Fibroblast of the aortic adventitia (primary cell): ENCODE measurements at regions not wholly inside any gene's neighbourhood (a gene's known extent, or its start where the extent isn't known, plus 50 kb on each side); places are given as distances from the start of the nearest gene placed in this dataset.

Experiments used
- DNase-seq: peaks from one replicate; pipeline ENCODE4 v3.0.0-alpha.2; 2010; ENCODE audit warnings: low read depth
- H3K4me3 ChIP-seq: 2 replicates; pipeline ENCODE4 v1.5.1; 2011; ENCODE audit warnings: low read depth, mild to moderate bottlenecking, control low read depth, low read length, moderate library complexity
- CTCF ChIP-seq: IDR thresholded peaks from 2 replicates; pipeline ENCODE4 v1.5.1; 2011; ENCODE audit warnings: mild to moderate bottlenecking, low read length, control low read depth, inconsistent platforms; ENCODE audit not compliant: insufficient read depth

- TF ChIP-seq CTCF = no peak
- no peak overlapping the region for H3K4me3 ChIP-seq
- DNase-seq = no peak
Observed at GRCh38 chr5:173501271-173501670, 115.2 kb downstream of the BOD1 start.

GRCh38 chr5:173500213-173500560 lies 116.3 kb downstream of the BOD1 start:
- TF ChIP-seq CTCF = no peak
- no peak for DNase-seq
- no peak overlapping the region for H3K4me3 ChIP-seq

GRCh38 chr5:173499471-173500212 lies 116.8 kb downstream of the BOD1 start:
- TF ChIP-seq CTCF = no peak
- DNase-seq = no peak
- no peak overlapping the region for H3K4me3 ChIP-seq

GRCh38 chr5:173498739-173499470 lies 117.5 kb downstream of the BOD1 start:
- H3K4me3 ChIP-seq = no peak overlapping the region
- no peak for DNase-seq
- TF ChIP-seq CTCF = no peak

GRCh38 chr5:173498286-173498685 lies 118.2 kb downstream of the BOD1 start:
- no peak overlapping the region for H3K4me3 ChIP-seq
- no peak for TF ChIP-seq CTCF
- peak; percentile 83 for DNase-seq

GRCh38 chr5:173497685-173498084 lies 118.8 kb downstream of the BOD1 start:
- DNase-seq = no peak
- H3K4me3 ChIP-seq = no peak overlapping the region
- TF ChIP-seq CTCF = no peak
